Gastrocnemius medialis (tissue), 4 donors: ENCODE measurements at regions not wholly inside any gene's neighbourhood (a gene's known extent, or its start where the extent isn't known, plus 50 kb on each side); places are given as distances from the start of the nearest gene placed in this dataset.

ENCODE experiments used
- CTCF ChIP-seq, 5 experiments: fragments of 450-650 bp in 3 of 5; fragments of 200-600 bp in 2 of 5; sonication (generic) in 2 of 5; IDR thresholded peaks in 4 of 5; conservative IDR thresholded peaks in 1 of 5; 1 replicate in 4 of 5; 2 replicates in 1 of 5; pipeline ENCODE4 v1.5.1; 2016 to 2019; ENCODE audit warnings: antibody characterized with exemption in 5 of 5, mild to moderate bottlenecking in 3 of 5, moderate library complexity in 3 of 5
- POLR2A ChIP-seq, 2 donors: fragments of 450-650 bp; IDR thresholded peaks; one replicate each; pipeline ENCODE4 v1.6.1; 2017; ENCODE audit warnings: antibody characterized with exemption in 2 of 2, mild to moderate bottlenecking in 2 of 2, moderate library complexity in 2 of 2

- TF ChIP-seq CTCF (IDR thresholded peaks at IDR 0.05 in 4 of 5, conservative IDR thresholded peaks at IDR 0.05 in 1 of 5) (no peak), POLR2A (IDR thresholded peaks at IDR 0.05) (no peak)
Observed at GRCh38 chr5:36741128-36741527, 134.7 kb downstream of the SLC1A3 start.
